ENCODE measurements at regions not wholly inside any gene's neighbourhood (a gene's known extent, or its start where the extent isn't known, plus 50 kb on each side); places are given as distances from the start of the nearest gene placed in this dataset.

- no peak for TF ChIP-seq TAF1 (IDR thresholded peaks at IDR 0.05; ENCODE audit: low read depth, low read length)
- no peak for TF ChIP-seq POLR2AphosphoS5 (IDR thresholded peaks at IDR 0.05; ENCODE audit: low read depth, low read length)
Observed at GRCh38 chr20:12869669-12870068, 139.1 kb upstream of the SPTLC3 start.

Data from GM12891 (cell line).